Erythroblast (primary cell): ENCODE measurements at regions not wholly inside any gene's neighbourhood (a gene's known extent, or its start where the extent isn't known, plus 50 kb on each side); places are given as distances from the start of the nearest gene placed in this dataset.

Experiments
- GATA1 ChIP-seq: IDR thresholded peaks from 2 replicates; pipeline ENCODE4 v1.6.1; 2011; ENCODE audit warnings: low read depth, mild to moderate bottlenecking, control low read depth, low read length, moderate library complexity
- POLR2A ChIP-seq: IDR thresholded peaks from 2 replicates; pipeline ENCODE4 v1.6.1; 2011; ENCODE audit warnings: mild to moderate bottlenecking, low read length

DNA sequence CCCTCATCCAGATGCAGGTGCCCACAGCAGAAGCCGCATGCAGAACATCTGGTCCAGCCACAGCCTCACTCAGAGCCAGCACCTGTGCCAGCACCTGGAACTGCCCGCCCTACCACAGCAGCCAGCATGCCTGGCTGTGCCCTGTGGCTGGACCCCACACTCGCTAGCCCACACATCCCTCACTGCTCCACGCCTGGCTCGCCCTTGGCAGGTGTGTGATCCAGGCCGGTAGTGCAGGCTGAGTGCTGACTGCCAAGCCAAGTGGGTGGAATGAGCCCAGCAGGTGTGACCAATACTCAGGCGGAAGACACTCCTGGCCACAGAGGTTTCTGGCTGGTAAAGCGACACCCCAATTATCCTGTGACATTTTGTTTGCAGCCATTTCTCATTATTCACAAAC lies 162.4 kb upstream of the ROBO1 start:
- TF ChIP-seq POLR2A (no peak), GATA1 (no peak)
